Activated CD8-positive, alpha-beta memory T cell treated with anti-CD3 and anti-CD28 coated beads, Interleukin-2, amount 50 U/mL, for 1 hour (primary cell): ENCODE measurements at regions not wholly inside any gene's neighbourhood (a gene's known extent, or its start where the extent isn't known, plus 50 kb on each side); places are given as distances from the start of the nearest gene placed in this dataset.

ENCODE experiments used
- DNase-seq: peaks from one replicate; pipeline ENCODE4 v3.0.0-alpha.2; 2020; ENCODE audit errors: extremely low read depth

- DNase-seq, result no peak
Observed at GRCh38 chr20:9981829-9982228, 53.0 kb upstream of the ANKEF1 start.

GRCh38 chr20:9978397-9979004, 56.3 kb upstream of the ANKEF1 start:
- DNase-seq, result peak; percentile 12

GRCh38 chr20:9977629-9978028, 57.2 kb upstream of the ANKEF1 start:
- DNase-seq, result no peak

- no peak for DNase-seq
Observed at GRCh38 chr20:9974324-9974723, 60.5 kb upstream of the ANKEF1 start.

- DNase-seq, result no peak
Observed at GRCh38 chr20:9971746-9972145, 63.0 kb upstream of the ANKEF1 start.

- DNase-seq, result no peak
Observed at GRCh38 chr20:9969626-9970025, 65.2 kb upstream of the ANKEF1 start.

GRCh38 chr20:9968015-9968414, 66.8 kb upstream of the ANKEF1 start:
- DNase-seq, result no peak

GRCh38 chr20:9966966-9967365, 67.8 kb upstream of the ANKEF1 start:
- no peak for DNase-seq

GRCh38 chr20:9963029-9963428, 71.8 kb upstream of the ANKEF1 start:
- no peak for DNase-seq

GRCh38 chr20:9958693-9959092, 76.1 kb upstream of the ANKEF1 start:
- no peak for DNase-seq

GRCh38 chr20:9955646-9956045, 79.1 kb upstream of the ANKEF1 start:
- DNase-seq, result no peak

- no peak for DNase-seq
Observed at GRCh38 chr20:9949563-9949962, 85.2 kb upstream of the ANKEF1 start.

- DNase-seq, result no peak
Observed at GRCh38 chr20:9945408-9945807, 89.4 kb upstream of the ANKEF1 start.

- no peak for DNase-seq
Observed at GRCh38 chr20:9942736-9943135, 92.1 kb upstream of the ANKEF1 start.

- DNase-seq, result no peak
Observed at GRCh38 chr20:9940329-9940728, 94.5 kb upstream of the ANKEF1 start.

- DNase-seq, result no peak
Observed at GRCh38 chr20:9939231-9939630, 95.6 kb upstream of the ANKEF1 start.

GRCh38 chr20:9935285-9935684, 96.4 kb upstream of the PAK5 start:
- no peak for DNase-seq

- no peak for DNase-seq
Observed at GRCh38 chr20:9930142-9930541, 91.3 kb upstream of the PAK5 start.

GRCh38 chr20:9928955-9929354, 90.1 kb upstream of the PAK5 start:
- DNase-seq, result no peak

GRCh38 chr20:9928281-9928737, 89.4 kb upstream of the PAK5 start:
- no peak for DNase-seq

- no peak for DNase-seq
Observed at GRCh38 chr20:9927224-9927623, 88.3 kb upstream of the PAK5 start.

GRCh38 chr20:9926476-9926875, 87.6 kb upstream of the PAK5 start:
- DNase-seq, result no peak

GRCh38 chr20:9926007-9926406, 87.1 kb upstream of the PAK5 start:
- DNase-seq, result no peak

GRCh38 chr20:9923648-9924047, 84.8 kb upstream of the PAK5 start:
- DNase-seq, result no peak
